SK-N-SH (cell line): ENCODE measurements at regions not wholly inside any gene's neighbourhood (a gene's known extent, or its start where the extent isn't known, plus 50 kb on each side); places are given as distances from the start of the nearest gene placed in this dataset.

Source experiments
- CTCF ChIA-PET: fragments of 300-600, 350-600 bp; formaldehyde crosslinking; extraction: SDS; loops from one replicate; lab custom pipeline; 2021; lab: Yijun Ruan, JAX
- POLR2A ChIA-PET: fragments of 350-600 bp; sonication (Branson Sonifier 250); formaldehyde crosslinking; extraction: SDS; loops from one replicate; lab custom pipeline; 2020; ENCODE audit warnings: antibody characterized with exemption, inconsistent platforms; lab: Yijun Ruan, JAX
- DNase-seq: peaks from one replicate; pipeline ENCODE4 v3.0.0; 2012
- H2AFZ ChIP-seq: fragments of 200-600 bp; sonication (generic); 2 replicates; pipeline ENCODE4 v1.8.1; 2016; ENCODE audit warnings: antibody characterized with exemption, mild to moderate bottlenecking, low read depth
- H3F3A ChIP-seq: fragments of 200-600 bp; sonication (generic); replicated peaks from 2 replicates; pipeline ENCODE3; 2016; ENCODE audit warnings: antibody characterized with exemption, mild to moderate bottlenecking; ENCODE audit not compliant: insufficient read depth
- H3K27ac ChIP-seq, 2 experiments: fragments of 200-500 bp in 1 of 2; fragments of 200-600 bp in 1 of 2; sonication (Bioruptor generic) in 1 of 2; sonication (generic), shearing (Covaris generic) in 1 of 2; 2 replicates each; pipeline versions ENCODE4 v1.5.1 to v1.6.1; 2014 to 2016; ENCODE audit warnings: low read depth in 2 of 2, inconsistent platforms in 1 of 2, low read length in 1 of 2, mild to moderate bottlenecking in 1 of 2, mixed read lengths in 1 of 2
- H3K27me3 ChIP-seq: fragments of 200-600 bp; sonication (generic), shearing (Covaris generic); 2 replicates; pipeline ENCODE4 v1.6.1; 2016; ENCODE audit warnings: mixed run types; ENCODE audit not compliant: insufficient read depth
- H3K36me3 ChIP-seq, 2 experiments: fragments of 200-500 bp in 1 of 2; fragments of 200-600 bp in 1 of 2; sonication (Bioruptor generic) in 1 of 2; sonication (generic) in 1 of 2; replicated peaks in 1 of 2; 2 replicates each; pipeline versions ENCODE3 to v1.5.1; 2014 to 2016; ENCODE audit warnings: low read length in 1 of 2, mild to moderate bottlenecking in 1 of 2; ENCODE audit not compliant: insufficient read depth in 2 of 2, control insufficient read depth in 1 of 2
- H3K4me1 ChIP-seq, 2 experiments: fragments of 200-500 bp in 1 of 2; fragments of 200-600 bp in 1 of 2; sonication (Bioruptor generic) in 1 of 2; sonication (generic), shearing (Covaris generic) in 1 of 2; 2 replicates each; pipeline versions ENCODE4 v1.5.1 to v1.6.1; 2014 to 2016; ENCODE audit warnings: low read depth in 1 of 2, low read length in 1 of 2, mixed run types in 1 of 2; ENCODE audit not compliant: insufficient read depth in 2 of 2, control insufficient read depth in 1 of 2
- H3K4me2 ChIP-seq: fragments of 200-600 bp; sonication (generic), shearing (Covaris generic); 2 replicates; pipeline ENCODE4 v1.6.1; 2017; ENCODE audit warnings: mixed run types
- H3K4me3 ChIP-seq, 2 experiments: fragments of 200-500 bp in 1 of 2; fragments of 200-600 bp in 1 of 2; sonication (Bioruptor generic) in 1 of 2; sonication (generic), shearing (Covaris generic) in 1 of 2; 2 replicates each; pipeline versions ENCODE4 v1.5.1 to v1.8.1; 2014 to 2016; ENCODE audit warnings: low read depth in 2 of 2, inconsistent platforms in 1 of 2, low read length in 1 of 2, mild to moderate bottlenecking in 1 of 2, mixed read lengths in 1 of 2, moderate library complexity in 1 of 2
- H3K79me2 ChIP-seq: fragments of 200-600 bp; sonication (generic); 2 replicates; pipeline ENCODE4 v1.8.1; 2017; ENCODE audit warnings: mild to moderate bottlenecking; ENCODE audit not compliant: insufficient read depth
- H3K9ac ChIP-seq: fragments of 200-600 bp; sonication (generic); 2 replicates; pipeline ENCODE4 v1.6.1; 2017; ENCODE audit warnings: mixed run types
- H3K9me2 ChIP-seq: fragments of 200-600 bp; sonication (generic); 2 replicates; pipeline ENCODE4 v1.6.1; 2017; ENCODE audit warnings: mixed run types
- H3K9me3 ChIP-seq: fragments of 200-600 bp; sonication (generic); 2 replicates; pipeline ENCODE4 v1.6.1; 2017; ENCODE audit warnings: mixed run types, mild to moderate bottlenecking, moderate library complexity
- H4K20me1 ChIP-seq: fragments of 200-600 bp; sonication (generic); 2 replicates; pipeline ENCODE4 v1.6.1; 2017; ENCODE audit warnings: mild to moderate bottlenecking, mixed run types; ENCODE audit not compliant: insufficient read depth
- CHD2 ChIP-seq: fragments of 150-350 bp; IDR thresholded peaks from 2 replicates; pipeline ENCODE4 v1.6.1; 2018; ENCODE audit warnings: low read length; ENCODE audit not compliant: partially characterized antibody
- ELF1 ChIP-seq: IDR thresholded peaks from 2 replicates; pipeline ENCODE4 v1.4.0; 2012
- EZH2phosphoT487 ChIP-seq: fragments of 200-600 bp; sonication (generic); IDR thresholded peaks from 2 replicates; pipeline ENCODE4 v1.6.1; 2017; ENCODE audit warnings: low read depth, mixed run types, mild to moderate bottlenecking, antibody characterized with exemption, moderate library complexity, borderline replicate concordance
- FOSL2 ChIP-seq: IDR thresholded peaks from 2 replicates; pipeline ENCODE4 v1.4.0; 2012; ENCODE audit warnings: low read depth, mild to moderate bottlenecking, moderate library complexity, borderline replicate concordance
- FOXJ3 ChIP-seq: sonication (generic); formaldehyde crosslinking; IDR thresholded peaks from 2 replicates; pipeline ENCODE4 v1.5.1; 2020; ENCODE audit warnings: mild to moderate bottlenecking, missing genetic modification reagents
- FOXM1 ChIP-seq: IDR thresholded peaks from 2 replicates; pipeline ENCODE4 v1.4.0; 2012; ENCODE audit warnings: low read depth, mild to moderate bottlenecking
- GABPA ChIP-seq: IDR thresholded peaks from 2 replicates; pipeline ENCODE4 v1.4.0; 2012; ENCODE audit warnings: low read depth, mild to moderate bottlenecking
- MEF2A ChIP-seq: IDR thresholded peaks from 2 replicates; pipeline ENCODE4 v1.4.0; 2012; ENCODE audit warnings: low read depth, borderline replicate concordance
- NFIC ChIP-seq: IDR thresholded peaks from 2 replicates; pipeline ENCODE4 v1.4.0; 2012; ENCODE audit warnings: borderline replicate concordance
- RAD21 ChIP-seq: IDR thresholded peaks from 2 replicates; pipeline ENCODE4 v1.6.1; 2012; ENCODE audit warnings: mild to moderate bottlenecking, low read length
- RCOR1 ChIP-seq: fragments of 150-350 bp; IDR thresholded peaks from 2 replicates; pipeline ENCODE4 v1.6.1; 2017; ENCODE audit warnings: antibody characterized with exemption, low read length
- REST ChIP-seq: IDR thresholded peaks from 2 replicates; pipeline ENCODE4 v1.6.1; 2012; ENCODE audit warnings: mild to moderate bottlenecking, low read depth, low read length, moderate library complexity
- RXRA ChIP-seq: IDR thresholded peaks from 2 replicates; pipeline ENCODE4 v1.4.0; 2012; ENCODE audit warnings: low read depth, mild to moderate bottlenecking, borderline replicate concordance
- SIN3A ChIP-seq: IDR thresholded peaks from 2 replicates; pipeline ENCODE4 v1.6.1; 2012; ENCODE audit warnings: low read depth, mild to moderate bottlenecking, low read length, moderate library complexity, borderline replicate concordance
- SMC3 ChIP-seq: IDR thresholded peaks from 2 replicates; pipeline ENCODE4 v1.6.1; 2012; ENCODE audit warnings: low read depth, low read length, improper control_type of control experiment
- TAF1 ChIP-seq: IDR thresholded peaks from 2 replicates; pipeline ENCODE4 v1.6.1; 2012; ENCODE audit warnings: low read depth, mild to moderate bottlenecking, low read length, moderate library complexity, borderline replicate concordance
- TCF12 ChIP-seq: IDR thresholded peaks from 2 replicates; pipeline ENCODE4 v1.4.0; 2012
- TEAD4 ChIP-seq: IDR thresholded peaks from 2 replicates; pipeline ENCODE4 v1.4.0; 2012; ENCODE audit warnings: mild to moderate bottlenecking, borderline replicate concordance; ENCODE audit not compliant: insufficient read depth
- USF1 ChIP-seq: IDR thresholded peaks from 2 replicates; pipeline ENCODE4 v1.4.0; 2012; ENCODE audit warnings: low read depth, borderline replicate concordance
- WGBS: methylation state at CpG from one replicate; pipeline ENCODE4 v1.1.6; 2017; ENCODE audit warnings: low lambda C conversion rate; 5-methylcytosine and 5-hydroxymethylcytosine counted together
- TF ChIP-seq, protein P1 (sequence below): fragments of 200-600 bp; sonication (generic); IDR thresholded peaks from 2 replicates; pipeline ENCODE4 v1.6.1; 2017; ENCODE audit warnings: antibody characterized with exemption, mild to moderate bottlenecking, moderate library complexity
- TF ChIP-seq, protein P2 (sequence below): IDR thresholded peaks from 2 replicates; pipeline ENCODE4 v1.4.0; 2012; ENCODE audit warnings: low read depth, borderline replicate concordance

DNA sequence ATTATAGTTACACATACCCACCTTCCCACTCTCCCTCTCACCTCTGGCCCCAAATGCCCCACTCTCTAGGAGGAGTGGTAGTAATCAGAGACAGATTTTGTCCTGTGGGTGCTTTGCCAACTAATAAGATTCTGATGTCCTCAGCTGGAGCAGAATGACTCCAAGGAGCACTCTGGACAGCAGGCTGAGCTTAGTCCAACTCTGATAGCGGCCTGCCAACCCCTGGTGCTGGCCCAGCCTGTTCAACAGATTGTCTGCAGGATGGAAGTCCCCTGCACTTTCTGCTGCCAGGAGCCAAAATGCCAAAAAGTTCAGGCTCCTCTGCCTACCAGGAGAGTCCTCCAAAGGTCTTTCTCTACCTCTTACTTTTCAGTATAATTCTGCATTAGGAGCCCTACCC is 160.5 kb upstream of the UMPS start:
- no peaks in the 10 kb centered on the region for H3F3A ChIP-seq
- POLR2A ChIA-PET, result no interaction called here
- CTCF ChIA-PET, result interaction anchor here (1.3 to 3.0 kb wide), 2 partner anchors 10 to 119 kb away, joined by 4 to 27 read pairs; no protein-coding TSS in a partner anchor
- H3K27me3 ChIP-seq, result no peaks in the 10 kb centered on the region
- H3K79me2 ChIP-seq, result no peaks in the 10 kb centered on the region
- no peak for DNase-seq
- no peak overlapping the region for H2AFZ ChIP-seq
- H3K9me3 ChIP-seq, result no peaks in the 10 kb centered on the region
- H3K4me1 ChIP-seq, result peaks cover 7 to 11% of the 10 kb centered on the region in 2 experiments; a peak in 3 of 4 replicates
- TF ChIP-seq EZH2phosphoT487 (no peak), NFIC (no peak), TEAD4 (no peak), ELF1 (no peak)
- no peak overlapping the region for H3K4me2 ChIP-seq
- H3K9me2 ChIP-seq, result no peaks in the 10 kb centered on the region
- no peaks in the 10 kb centered on the region for H4K20me1 ChIP-seq
- H3K36me3 ChIP-seq, result no peaks in the 10 kb centered on the region
- H3K9ac ChIP-seq, result no peak overlapping the region
- 71% methylated on average over 1 of the region's 1 CpG for WGBS
- H3K4me3 ChIP-seq, result no peak overlapping the region
- no peak overlapping the region for H3K27ac ChIP-seq

DNA sequence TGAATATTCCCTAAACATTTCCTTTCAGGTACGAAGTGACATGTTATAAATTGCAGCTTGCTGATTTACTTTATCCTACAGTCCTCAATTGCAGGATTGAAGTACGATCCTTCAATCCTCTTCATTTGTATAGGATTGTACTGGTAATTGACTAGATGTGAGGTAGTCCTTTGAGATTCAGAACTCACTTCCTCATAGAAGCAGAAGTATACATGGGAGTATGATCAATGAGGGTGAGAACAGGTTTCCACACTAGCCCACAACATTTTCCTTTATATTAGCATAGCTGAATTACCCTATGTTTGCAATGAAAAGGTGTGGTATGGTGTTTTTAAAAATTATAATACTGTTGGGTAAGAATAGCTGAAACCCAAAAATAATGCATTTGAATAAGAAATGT is 160.0 kb upstream of the UMPS start:
- ChIA-PET POLR2A (no interaction called here), CTCF (interaction anchor here (1.0 to 3.0 kb wide), 4 partner anchors 11 to 331 kb away, joined by 3 to 27 read pairs (median 6); no protein-coding TSS in a partner anchor)
- Histone ChIP-seq H3K4me3 (no peak overlapping the region), H3K27ac (no peak overlapping the region), H3K4me2 (no peak overlapping the region), H2AFZ (no peak overlapping the region), H3K79me2 (no peaks in the 10 kb centered on the region), H3F3A (no peaks in the 10 kb centered on the region), H3K9me3 (no peaks in the 10 kb centered on the region), H3K4me1 (peaks cover 6 to 8% of the 10 kb centered on the region in 2 experiments; a peak in 3 of 4 replicates), H3K9ac (no peak overlapping the region), H3K27me3 (no peaks in the 10 kb centered on the region), H4K20me1 (no peaks in the 10 kb centered on the region), H3K9me2 (no peaks in the 10 kb centered on the region), H3K36me3 (no peaks in the 10 kb centered on the region)
- WGBS, result 71% methylated on average over 2 of the region's 2 CpGs
- no peak for DNase-seq
- TF ChIP-seq TAF1 (no peak), USF1 (no peak), TEAD4 (no peak), FOXJ3 (CRISPR knock-in tag) (no peak), ELF1 (no peak), REST (no peak), TCF12 (no peak), SIN3A (no peak), RCOR1 (no peak), FOXM1 (no peak), CHD2 (no peak), FOSL2 (no peak), SMC3 (no peak), RAD21 (no peak), MEF2A (no peak), NFIC (no peak), RXRA (no peak), GABPA (no peak)
- TF ChIP-seq, protein P1, sequence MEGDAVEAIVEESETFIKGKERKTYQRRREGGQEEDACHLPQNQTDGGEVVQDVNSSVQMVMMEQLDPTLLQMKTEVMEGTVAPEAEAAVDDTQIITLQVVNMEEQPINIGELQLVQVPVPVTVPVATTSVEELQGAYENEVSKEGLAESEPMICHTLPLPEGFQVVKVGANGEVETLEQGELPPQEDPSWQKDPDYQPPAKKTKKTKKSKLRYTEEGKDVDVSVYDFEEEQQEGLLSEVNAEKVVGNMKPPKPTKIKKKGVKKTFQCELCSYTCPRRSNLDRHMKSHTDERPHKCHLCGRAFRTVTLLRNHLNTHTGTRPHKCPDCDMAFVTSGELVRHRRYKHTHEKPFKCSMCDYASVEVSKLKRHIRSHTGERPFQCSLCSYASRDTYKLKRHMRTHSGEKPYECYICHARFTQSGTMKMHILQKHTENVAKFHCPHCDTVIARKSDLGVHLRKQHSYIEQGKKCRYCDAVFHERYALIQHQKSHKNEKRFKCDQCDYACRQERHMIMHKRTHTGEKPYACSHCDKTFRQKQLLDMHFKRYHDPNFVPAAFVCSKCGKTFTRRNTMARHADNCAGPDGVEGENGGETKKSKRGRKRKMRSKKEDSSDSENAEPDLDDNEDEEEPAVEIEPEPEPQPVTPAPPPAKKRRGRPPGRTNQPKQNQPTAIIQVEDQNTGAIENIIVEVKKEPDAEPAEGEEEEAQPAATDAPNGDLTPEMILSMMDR, result no peak
- TF ChIP-seq, protein P2, sequence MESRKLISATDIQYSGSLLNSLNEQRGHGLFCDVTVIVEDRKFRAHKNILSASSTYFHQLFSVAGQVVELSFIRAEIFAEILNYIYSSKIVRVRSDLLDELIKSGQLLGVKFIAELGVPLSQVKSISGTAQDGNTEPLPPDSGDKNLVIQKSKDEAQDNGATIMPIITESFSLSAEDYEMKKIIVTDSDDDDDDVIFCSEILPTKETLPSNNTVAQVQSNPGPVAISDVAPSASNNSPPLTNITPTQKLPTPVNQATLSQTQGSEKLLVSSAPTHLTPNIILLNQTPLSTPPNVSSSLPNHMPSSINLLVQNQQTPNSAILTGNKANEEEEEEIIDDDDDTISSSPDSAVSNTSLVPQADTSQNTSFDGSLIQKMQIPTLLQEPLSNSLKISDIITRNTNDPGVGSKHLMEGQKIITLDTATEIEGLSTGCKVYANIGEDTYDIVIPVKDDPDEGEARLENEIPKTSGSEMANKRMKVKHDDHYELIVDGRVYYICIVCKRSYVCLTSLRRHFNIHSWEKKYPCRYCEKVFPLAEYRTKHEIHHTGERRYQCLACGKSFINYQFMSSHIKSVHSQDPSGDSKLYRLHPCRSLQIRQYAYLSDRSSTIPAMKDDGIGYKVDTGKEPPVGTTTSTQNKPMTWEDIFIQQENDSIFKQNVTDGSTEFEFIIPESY, result no peak
